ENCODE measurements at regions not wholly inside any gene's neighbourhood (a gene's known extent, or its start where the extent isn't known, plus 50 kb on each side); places are given as distances from the start of the nearest gene placed in this dataset.

DNA sequence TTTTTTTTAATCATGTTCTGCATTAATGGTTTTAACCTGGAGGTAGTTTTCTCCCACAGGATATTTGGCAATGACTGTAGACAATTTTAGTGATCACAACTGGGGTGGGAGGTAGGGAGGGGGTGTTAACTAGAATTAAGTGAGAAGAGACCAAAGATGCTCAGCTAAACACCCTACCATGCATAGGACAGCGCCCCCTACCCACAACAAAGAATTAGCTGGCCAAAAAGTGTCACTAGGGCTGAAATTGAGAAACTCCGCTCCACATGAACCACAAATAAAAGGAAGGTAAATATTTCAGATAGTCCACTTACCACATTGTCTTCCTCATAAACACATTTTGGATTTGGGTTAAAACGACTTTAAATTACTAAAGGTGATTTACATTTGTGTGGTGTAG is 942.6 kb downstream of the SUCLG1 start:
- H3K9me3 ChIP-seq (ENCODE audit: control insufficient read depth in 2 of 2, insufficient read depth in 1 of 2, low read depth in 1 of 2, low read length in 1 of 2) = peaks cover 0 to 14% of the 10 kb centered on the region in 2 donors
- no peak overlapping the region for H3K4me3 ChIP-seq (ENCODE audit: low read depth in 1 of 2, low read length in 2 of 2)
- no peak overlapping the region for H3K27ac ChIP-seq (ENCODE audit: low read depth in 2 of 2, low read length in 1 of 2)
- H3K36me3 ChIP-seq (ENCODE audit: control insufficient read depth in 2 of 2, insufficient read depth in 2 of 2, low read length in 1 of 2) = no peaks in the 10 kb centered on the region
- no peaks in the 10 kb centered on the region for H3K27me3 ChIP-seq (ENCODE audit: control insufficient read depth in 1 of 2, insufficient read depth in 2 of 2, low read length in 2 of 2)
- H3K4me1 ChIP-seq (ENCODE audit: control insufficient read depth in 2 of 2, insufficient read depth in 2 of 2, low read length in 1 of 2) = no peaks in the 10 kb centered on the region
- 53 to 60% methylated on average over 3 of the region's 3 CpGs for WGBS, 2 donors

DNA sequence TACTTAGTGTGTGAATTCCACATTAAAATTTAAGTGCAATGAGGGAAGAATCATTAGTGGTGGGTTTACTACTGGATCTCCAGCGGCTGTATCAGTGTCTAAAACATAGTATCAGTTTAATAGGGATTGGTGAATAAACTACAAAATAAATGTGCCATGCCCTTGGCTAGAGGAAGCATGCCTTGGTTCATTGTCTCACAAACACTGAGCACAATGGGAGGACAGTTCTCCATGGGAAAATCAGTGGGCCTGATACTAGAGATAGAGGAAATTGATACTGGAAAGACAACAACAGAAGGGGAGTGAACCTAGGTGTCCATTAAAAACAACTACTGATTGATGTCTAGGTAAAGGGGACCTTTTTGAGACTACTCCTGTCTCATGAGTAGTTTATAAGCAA is 971.6 kb downstream of the SUCLG1 start:
- H3K27me3 ChIP-seq (ENCODE audit: control insufficient read depth in 1 of 2, insufficient read depth in 2 of 2, low read length in 2 of 2) = no peaks in the 10 kb centered on the region
- H3K9me3 ChIP-seq (ENCODE audit: control insufficient read depth in 2 of 2, insufficient read depth in 1 of 2, low read depth in 1 of 2, low read length in 1 of 2) = no peaks in the 10 kb centered on the region
- H3K36me3 ChIP-seq (ENCODE audit: control insufficient read depth in 2 of 2, insufficient read depth in 2 of 2, low read length in 1 of 2) = no peaks in the 10 kb centered on the region
- no peak overlapping the region for H3K4me3 ChIP-seq (ENCODE audit: low read depth in 1 of 2, low read length in 2 of 2)
- WGBS, 2 donors = 72 to 81% methylated on average over 1 of the region's 1 CpG
- H3K4me1 ChIP-seq (ENCODE audit: control insufficient read depth in 2 of 2, insufficient read depth in 2 of 2, low read length in 1 of 2) = no peaks in the 10 kb centered on the region
- H3K27ac ChIP-seq (ENCODE audit: low read depth in 2 of 2, low read length in 1 of 2) = no peak overlapping the region

DNA sequence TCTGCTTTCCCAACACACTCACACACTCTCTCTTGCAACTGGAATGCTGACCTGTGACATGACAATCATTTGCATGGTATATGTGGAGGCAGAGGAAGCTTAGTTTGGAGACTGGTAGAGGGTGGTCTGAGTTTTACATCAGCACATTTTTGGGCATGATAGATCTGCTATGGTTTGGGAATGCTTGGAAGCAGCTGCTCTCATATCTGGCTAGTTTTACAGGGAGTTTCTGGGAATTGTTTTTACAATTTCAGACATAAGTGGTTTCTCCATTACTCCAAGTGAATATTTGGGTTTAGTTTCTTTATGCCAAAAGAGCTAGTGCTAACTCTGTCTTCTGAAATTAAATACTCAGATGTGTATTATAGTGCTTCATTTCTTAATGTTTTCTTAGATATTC is 977.6 kb downstream of the SUCLG1 start:
- Histone ChIP-seq H3K27me3 (ENCODE audit: control insufficient read depth in 1 of 2, insufficient read depth in 2 of 2, low read length in 2 of 2) (no peaks in the 10 kb centered on the region), H3K4me3 (ENCODE audit: low read depth in 1 of 2, low read length in 2 of 2) (no peak overlapping the region), H3K36me3 (ENCODE audit: control insufficient read depth in 2 of 2, insufficient read depth in 2 of 2, low read length in 1 of 2) (no peaks in the 10 kb centered on the region), H3K4me1 (ENCODE audit: control insufficient read depth in 2 of 2, insufficient read depth in 2 of 2, low read length in 1 of 2) (no peaks in the 10 kb centered on the region), H3K9me3 (ENCODE audit: control insufficient read depth in 2 of 2, insufficient read depth in 1 of 2, low read depth in 1 of 2, low read length in 1 of 2) (no peaks in the 10 kb centered on the region), H3K27ac (ENCODE audit: low read depth in 2 of 2, low read length in 1 of 2) (no peak overlapping the region)

DNA sequence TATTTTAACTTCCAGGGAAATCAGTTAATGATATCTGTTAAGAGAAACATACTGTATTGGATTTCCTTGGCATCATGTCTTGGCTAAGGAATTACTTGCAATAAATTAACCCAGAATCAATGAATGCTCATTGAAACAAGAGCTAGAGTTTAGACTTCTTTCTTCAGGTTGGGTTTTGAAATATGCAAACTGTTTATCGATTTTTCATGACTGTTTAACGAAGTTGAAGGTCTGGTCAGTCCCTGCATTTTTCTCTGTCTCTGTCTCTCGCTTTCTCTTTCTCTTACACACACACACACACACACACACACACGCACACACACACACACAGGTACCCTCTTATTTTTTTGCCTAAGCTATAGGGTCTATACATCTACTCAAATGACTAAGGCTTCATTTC is 981.0 kb downstream of the SUCLG1 start:
- Histone ChIP-seq H3K27me3 (ENCODE audit: control insufficient read depth in 1 of 2, insufficient read depth in 2 of 2, low read length in 2 of 2) (no peaks in the 10 kb centered on the region), H3K4me1 (ENCODE audit: control insufficient read depth in 2 of 2, insufficient read depth in 2 of 2, low read length in 1 of 2) (no peaks in the 10 kb centered on the region), H3K36me3 (ENCODE audit: control insufficient read depth in 2 of 2, insufficient read depth in 2 of 2, low read length in 1 of 2) (no peaks in the 10 kb centered on the region), H3K4me3 (ENCODE audit: low read depth in 1 of 2, low read length in 2 of 2) (no peak overlapping the region), H3K9me3 (ENCODE audit: control insufficient read depth in 2 of 2, insufficient read depth in 1 of 2, low read depth in 1 of 2, low read length in 1 of 2) (no peaks in the 10 kb centered on the region), H3K27ac (ENCODE audit: low read depth in 2 of 2, low read length in 1 of 2) (no peak overlapping the region)
- 62 to 72% methylated on average over 4 of the region's 4 CpGs for WGBS, 2 donors

DNA sequence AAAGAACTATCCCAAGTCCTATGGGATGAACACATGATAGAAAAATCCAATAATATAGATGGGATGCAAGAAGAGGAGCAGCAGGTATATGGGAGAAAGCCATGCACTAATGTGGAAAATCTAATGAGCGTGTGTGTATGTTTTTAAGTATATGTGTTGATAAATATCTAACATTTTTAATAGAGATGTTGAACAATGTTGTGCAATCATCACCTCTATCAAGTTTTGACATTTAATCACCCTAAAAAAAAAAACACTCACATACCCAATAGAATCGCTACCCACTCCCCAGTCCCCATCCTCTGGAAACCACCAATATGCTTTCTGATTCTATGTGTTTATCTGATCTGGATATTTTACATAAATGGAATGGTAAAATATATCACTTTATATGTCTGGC is 983.7 kb downstream of the SUCLG1 start:
- Histone ChIP-seq H3K4me3 (ENCODE audit: low read depth in 1 of 2, low read length in 2 of 2) (no peak overlapping the region), H3K4me1 (ENCODE audit: control insufficient read depth in 2 of 2, insufficient read depth in 2 of 2, low read length in 1 of 2) (no peaks in the 10 kb centered on the region), H3K36me3 (ENCODE audit: control insufficient read depth in 2 of 2, insufficient read depth in 2 of 2, low read length in 1 of 2) (no peaks in the 10 kb centered on the region), H3K9me3 (ENCODE audit: control insufficient read depth in 2 of 2, insufficient read depth in 1 of 2, low read depth in 1 of 2, low read length in 1 of 2) (no peaks in the 10 kb centered on the region), H3K27me3 (ENCODE audit: control insufficient read depth in 1 of 2, insufficient read depth in 2 of 2, low read length in 2 of 2) (no peaks in the 10 kb centered on the region), H3K27ac (ENCODE audit: low read depth in 2 of 2, low read length in 1 of 2) (no peak overlapping the region)
- 91 to 94% methylated on average over 2 of the region's 2 CpGs for WGBS, 2 donors

DNA sequence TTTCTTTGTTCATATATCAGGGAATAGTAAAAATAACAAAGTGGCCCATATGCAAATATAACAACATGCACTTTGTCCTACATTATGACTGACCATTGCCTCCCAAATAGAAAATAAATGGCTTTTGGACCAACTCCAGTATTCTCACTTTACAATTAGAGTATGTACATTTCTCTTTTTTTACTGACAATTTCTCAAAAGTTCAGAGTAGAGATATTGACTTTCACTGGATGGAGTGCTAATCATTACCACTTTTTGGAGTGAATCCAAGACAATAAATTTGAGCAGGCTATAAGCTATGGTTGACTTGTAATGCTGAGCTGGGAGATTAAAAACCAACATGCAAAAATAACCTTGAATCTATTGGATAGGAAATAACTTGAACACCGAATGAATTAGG is 987.4 kb downstream of the SUCLG1 start:
- Histone ChIP-seq H3K27ac (ENCODE audit: low read depth in 2 of 2, low read length in 1 of 2) (no peak overlapping the region), H3K27me3 (ENCODE audit: control insufficient read depth in 1 of 2, insufficient read depth in 2 of 2, low read length in 2 of 2) (no peaks in the 10 kb centered on the region), H3K9me3 (ENCODE audit: control insufficient read depth in 2 of 2, insufficient read depth in 1 of 2, low read depth in 1 of 2, low read length in 1 of 2) (no peaks in the 10 kb centered on the region), H3K4me3 (ENCODE audit: low read depth in 1 of 2, low read length in 2 of 2) (no peak overlapping the region), H3K36me3 (ENCODE audit: control insufficient read depth in 2 of 2, insufficient read depth in 2 of 2, low read length in 1 of 2) (no peaks in the 10 kb centered on the region), H3K4me1 (ENCODE audit: control insufficient read depth in 2 of 2, insufficient read depth in 2 of 2, low read length in 1 of 2) (no peaks in the 10 kb centered on the region)
- WGBS, 2 donors = 28 to 36% methylated on average over 1 of the region's 1 CpG

DNA sequence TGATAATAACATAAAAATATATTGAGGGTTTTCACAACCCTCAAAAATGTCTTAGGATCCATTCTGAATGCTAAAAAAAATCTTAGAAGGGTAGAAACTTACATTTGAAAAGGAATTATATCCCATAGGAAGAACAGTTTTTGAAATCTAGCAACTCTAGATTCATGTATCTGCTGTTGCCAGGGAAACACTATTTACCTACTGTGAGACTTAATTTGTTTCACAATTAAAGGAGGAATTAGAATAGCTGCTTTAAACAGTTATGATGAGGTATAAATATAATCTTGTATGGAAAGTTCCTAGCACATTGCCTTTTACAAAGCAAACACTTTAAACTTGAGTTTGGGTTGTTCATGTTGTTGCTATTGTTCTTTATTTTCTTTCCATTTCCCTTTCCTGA is 988.2 kb downstream of the SUCLG1 start:
- no peaks in the 10 kb centered on the region for H3K36me3 ChIP-seq (ENCODE audit: control insufficient read depth in 2 of 2, insufficient read depth in 2 of 2, low read length in 1 of 2)
- no peaks in the 10 kb centered on the region for H3K9me3 ChIP-seq (ENCODE audit: control insufficient read depth in 2 of 2, insufficient read depth in 1 of 2, low read depth in 1 of 2, low read length in 1 of 2)
- H3K4me1 ChIP-seq (ENCODE audit: control insufficient read depth in 2 of 2, insufficient read depth in 2 of 2, low read length in 1 of 2) = no peaks in the 10 kb centered on the region
- H3K27ac ChIP-seq (ENCODE audit: low read depth in 2 of 2, low read length in 1 of 2) = no peak overlapping the region
- H3K27me3 ChIP-seq (ENCODE audit: control insufficient read depth in 1 of 2, insufficient read depth in 2 of 2, low read length in 2 of 2) = no peaks in the 10 kb centered on the region
- no peak overlapping the region for H3K4me3 ChIP-seq (ENCODE audit: low read depth in 1 of 2, low read length in 2 of 2)

DNA sequence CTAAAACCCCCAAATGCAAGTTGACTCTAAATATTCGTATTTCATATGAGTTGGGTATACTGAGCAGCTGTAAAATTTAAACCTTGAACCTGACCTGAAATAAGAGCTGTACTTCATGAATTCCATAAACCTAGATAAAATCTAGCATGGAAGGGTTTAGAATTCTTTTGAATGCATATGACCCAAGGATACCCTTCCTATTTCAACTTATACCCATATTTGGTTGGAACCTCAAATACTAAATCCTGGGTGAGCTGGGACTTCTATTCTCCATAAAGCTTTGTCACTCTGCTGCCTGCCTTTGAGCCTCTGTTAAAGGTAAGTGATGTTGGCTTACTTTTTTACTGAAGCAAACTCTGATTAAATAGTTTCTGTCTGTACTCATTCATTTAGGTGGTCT is 994.6 kb downstream of the SUCLG1 start:
- Histone ChIP-seq H3K27me3 (ENCODE audit: control insufficient read depth in 1 of 2, insufficient read depth in 2 of 2, low read length in 2 of 2) (no peaks in the 10 kb centered on the region), H3K4me3 (ENCODE audit: low read depth in 1 of 2, low read length in 2 of 2) (no peak overlapping the region), H3K9me3 (ENCODE audit: control insufficient read depth in 2 of 2, insufficient read depth in 1 of 2, low read depth in 1 of 2, low read length in 1 of 2) (no peaks in the 10 kb centered on the region), H3K36me3 (ENCODE audit: control insufficient read depth in 2 of 2, insufficient read depth in 2 of 2, low read length in 1 of 2) (no peaks in the 10 kb centered on the region), H3K4me1 (ENCODE audit: control insufficient read depth in 2 of 2, insufficient read depth in 2 of 2, low read length in 1 of 2) (no peaks in the 10 kb centered on the region), H3K27ac (ENCODE audit: low read depth in 2 of 2, low read length in 1 of 2) (no peak overlapping the region)
- WGBS, 2 donors = 68 to 70% methylated on average over 1 of the region's 1 CpG

DNA sequence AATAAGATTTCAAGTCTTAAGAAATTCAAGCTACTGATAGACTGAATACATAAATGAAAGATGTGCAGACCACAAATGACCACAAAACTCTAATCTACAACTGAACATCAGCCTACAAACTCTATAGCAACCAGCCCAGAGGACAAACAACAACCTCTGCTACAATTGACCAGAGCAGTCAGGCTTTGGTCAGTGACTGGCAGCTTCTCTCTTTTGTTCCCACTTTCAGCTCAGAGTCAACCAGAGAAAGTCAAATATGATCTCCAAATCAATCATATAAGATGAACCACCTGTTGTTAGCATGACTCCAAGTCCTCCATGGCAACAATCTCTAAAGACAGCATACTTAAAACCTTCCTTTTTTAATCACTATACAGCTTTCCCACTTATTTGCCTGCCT is 996.2 kb downstream of the SUCLG1 start:
- H3K4me1 ChIP-seq (ENCODE audit: control insufficient read depth in 2 of 2, insufficient read depth in 2 of 2, low read length in 1 of 2) = no peaks in the 10 kb centered on the region
- no peaks in the 10 kb centered on the region for H3K9me3 ChIP-seq (ENCODE audit: control insufficient read depth in 2 of 2, insufficient read depth in 1 of 2, low read depth in 1 of 2, low read length in 1 of 2)
- no peak overlapping the region for H3K4me3 ChIP-seq (ENCODE audit: low read depth in 1 of 2, low read length in 2 of 2)
- H3K27me3 ChIP-seq (ENCODE audit: control insufficient read depth in 1 of 2, insufficient read depth in 2 of 2, low read length in 2 of 2) = no peaks in the 10 kb centered on the region
- no peaks in the 10 kb centered on the region for H3K36me3 ChIP-seq (ENCODE audit: control insufficient read depth in 2 of 2, insufficient read depth in 2 of 2, low read length in 1 of 2)
- no peak overlapping the region for H3K27ac ChIP-seq (ENCODE audit: low read depth in 2 of 2, low read length in 1 of 2)

DNA sequence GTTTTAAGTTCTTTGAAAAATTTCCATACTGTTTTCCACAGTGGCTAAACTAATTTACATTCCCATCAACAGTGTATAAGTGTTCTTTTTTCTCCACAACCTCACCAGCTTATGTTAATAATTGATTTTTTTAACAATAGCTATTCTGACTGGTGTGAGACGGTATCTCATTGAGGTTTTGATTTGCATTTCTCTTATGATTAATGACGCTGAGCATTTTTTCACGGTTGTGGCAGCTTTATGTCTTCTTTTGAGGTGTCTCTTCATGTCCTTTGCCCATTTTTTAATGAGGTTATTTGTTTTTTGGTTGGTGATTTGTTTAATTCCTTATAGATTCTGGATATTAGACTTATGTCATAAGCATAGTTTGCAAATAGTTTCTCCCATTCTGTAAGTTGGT is 997.9 kb downstream of the SUCLG1 start:
- H3K27me3 ChIP-seq (ENCODE audit: control insufficient read depth in 1 of 2, insufficient read depth in 2 of 2, low read length in 2 of 2) = no peaks in the 10 kb centered on the region
- no peak overlapping the region for H3K27ac ChIP-seq (ENCODE audit: low read depth in 2 of 2, low read length in 1 of 2)
- WGBS, 2 donors = 71 to 80% methylated on average over 3 of the region's 3 CpGs
- H3K36me3 ChIP-seq (ENCODE audit: control insufficient read depth in 2 of 2, insufficient read depth in 2 of 2, low read length in 1 of 2) = no peaks in the 10 kb centered on the region
- H3K4me1 ChIP-seq (ENCODE audit: control insufficient read depth in 2 of 2, insufficient read depth in 2 of 2, low read length in 1 of 2) = no peaks in the 10 kb centered on the region
- no peaks in the 10 kb centered on the region for H3K9me3 ChIP-seq (ENCODE audit: control insufficient read depth in 2 of 2, insufficient read depth in 1 of 2, low read depth in 1 of 2, low read length in 1 of 2)
- H3K4me3 ChIP-seq (ENCODE audit: low read depth in 1 of 2, low read length in 2 of 2) = no peak overlapping the region

Data from esophagus (tissue), 2 donors.